B cell (primary cell): ENCODE measurements at regions not wholly inside any gene's neighbourhood (a gene's known extent, or its start where the extent isn't known, plus 50 kb on each side); places are given as distances from the start of the nearest gene placed in this dataset.

Experiments
- CTCF ChIP-seq: fragments of 200-600 bp; IDR thresholded peaks from one replicate; pipeline ENCODE4 v1.8.0; 2022; ENCODE audit warnings: antibody characterized with exemption, mild to moderate bottlenecking
- EZH2 ChIP-seq: IDR thresholded peaks from 2 replicates; pipeline ENCODE4 v1.6.1; 2012; ENCODE audit warnings: borderline replicate concordance, low read depth, mild to moderate bottlenecking, moderate library complexity, low read length; ENCODE audit not compliant: insufficient read depth, poor library complexity, severe bottlenecking

DNA sequence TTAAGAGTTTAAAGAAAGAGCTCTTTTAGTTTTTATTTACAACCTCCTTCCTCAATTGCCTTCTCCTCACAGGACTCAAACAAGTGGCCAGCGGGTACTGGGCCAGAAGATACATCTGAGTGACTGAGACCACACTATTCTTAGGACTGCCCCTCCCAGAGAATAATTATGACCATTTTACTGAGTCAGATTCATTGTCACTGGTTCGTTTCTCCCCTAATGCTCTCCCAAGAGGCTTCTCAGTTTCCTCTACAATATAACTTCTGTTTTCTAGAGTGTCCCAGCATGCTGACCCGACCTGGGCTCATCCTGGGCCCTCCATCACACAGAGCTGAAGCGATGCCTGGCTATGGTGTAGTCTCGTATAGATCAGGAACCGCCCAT is 279.9 kb downstream of the CD83 start:
- TF ChIP-seq CTCF (no peak), EZH2 (no peak)
